Keratinocyte (primary cell): ENCODE measurements at regions not wholly inside any gene's neighbourhood (a gene's known extent, or its start where the extent isn't known, plus 50 kb on each side); places are given as distances from the start of the nearest gene placed in this dataset.

Source experiments
- CTCF ChIP-seq, 3 experiments: IDR thresholded peaks in 1 of 3; conservative IDR thresholded peaks in 1 of 3; optimal IDR thresholded peaks in 1 of 3; 2 replicates in 2 of 3; 3 replicates in 1 of 3; pipeline versions ENCODE3 to v1.5.1; 2011; ENCODE audit warnings: low read length in 3 of 3, mild to moderate bottlenecking in 3 of 3, moderate library complexity in 2 of 3, control low read depth in 1 of 3, inconsistent platforms in 1 of 3; ENCODE audit not compliant: insufficient read depth in 2 of 3; ENCODE audit errors: extremely low read depth in 1 of 3
- EZH2 ChIP-seq: IDR thresholded peaks from one replicate; pipeline ENCODE4 v1.6.1; 2012; ENCODE audit warnings: inconsistent platforms, mild to moderate bottlenecking, low read length, moderate library complexity

- peak in 1 of 3 experiments; percentile 20 for TF ChIP-seq CTCF (optimal IDR thresholded peaks at IDR 0.05 in 1 of 3, IDR thresholded peaks at IDR 0.05 in 1 of 3, conservative IDR thresholded peaks at IDR 0.05 in 1 of 3; ENCODE audit: extremely low read depth in 1 of 3, insufficient read depth in 2 of 3, low read length in 3 of 3)
- TF ChIP-seq EZH2: no peak
Observed at GRCh38 chr6:4687989-4688947, 87.9 kb upstream of the CDYL start.
